ENCODE measurements at regions not wholly inside any gene's neighbourhood (a gene's known extent, or its start where the extent isn't known, plus 50 kb on each side); places are given as distances from the start of the nearest gene placed in this dataset.
"Not testable (repeated sequence)": the region's sequence is repeated elsewhere in the genome, so short reads cannot be mapped to it uniquely, and the experiment has no call there.

- Histone ChIP-seq H3K4me3 (ENCODE audit: low read depth in 1 of 3, low read length in 3 of 3) (peak overlapping the region; percentile 51 to 68 (median 59)), H3K9ac (ENCODE audit: low read depth in 1 of 2, low read length in 2 of 2) (peak overlapping the region in 1 of 2 donors; percentile 58), H3K27ac (ENCODE audit: low read depth in 1 of 2, low read length in 2 of 2) (peak overlapping the region; percentile 25 to 75)
- not testable (repeated sequence) for H3K27me3 ChIP-seq (ENCODE audit: control insufficient read depth in 4 of 4, insufficient read depth in 4 of 4, low read length in 3 of 4); H3K4me1 ChIP-seq (ENCODE audit: control insufficient read depth in 4 of 4, insufficient read depth in 4 of 4, low read length in 3 of 4); DNase-seq (ENCODE audit: low spot score); H3K36me3 ChIP-seq (ENCODE audit: control insufficient read depth in 4 of 4, insufficient read depth in 3 of 4, low read depth in 1 of 4, low read length in 3 of 4); H3K9me3 ChIP-seq (ENCODE audit: control insufficient read depth in 4 of 4, low read length in 3 of 4)
- 10% methylated on average over 9 of the region's 9 CpGs for whole genome bisulfite sequencing
Observed at GRCh38 chr2:131682945-131683330, 155.2 kb downstream of the CCDC74A start.

GRCh38 chr2:131684631-131685316, 157.1 kb downstream of the CCDC74A start:
- H3K9ac ChIP-seq (ENCODE audit: low read depth in 1 of 2, low read length in 2 of 2); H3K9me3 ChIP-seq (ENCODE audit: control insufficient read depth in 4 of 4, low read length in 3 of 4): not testable (repeated sequence)

GRCh38 chr2:131686164-131686893, 158.6 kb downstream of the CCDC74A start:
- not testable (repeated sequence) for H3K4me1 ChIP-seq (ENCODE audit: control insufficient read depth in 4 of 4, insufficient read depth in 4 of 4, low read length in 3 of 4); H3K27me3 ChIP-seq (ENCODE audit: control insufficient read depth in 4 of 4, insufficient read depth in 4 of 4, low read length in 3 of 4); H3K9me3 ChIP-seq (ENCODE audit: control insufficient read depth in 4 of 4, low read length in 3 of 4); H3K9ac ChIP-seq (ENCODE audit: low read depth in 1 of 2, low read length in 2 of 2); H3K27ac ChIP-seq (ENCODE audit: low read depth in 1 of 2, low read length in 2 of 2); H3K4me3 ChIP-seq (ENCODE audit: low read depth in 1 of 3, low read length in 3 of 3); H3K36me3 ChIP-seq (ENCODE audit: control insufficient read depth in 4 of 4, insufficient read depth in 3 of 4, low read depth in 1 of 4, low read length in 3 of 4); DNase-seq (ENCODE audit: low spot score)
- peak in 1 of 2 donors; percentile 19 for TF ChIP-seq HNF4A (conservative IDR thresholded peaks at IDR 0.05)
- WGBS, result 55% methylated on average over 6 of the region's 6 CpGs

More at GRCh38 chr2:131684631-131685316, 157.1 kb downstream of the CCDC74A start:
- not testable (repeated sequence) for H3K27ac ChIP-seq (ENCODE audit: low read depth in 1 of 2, low read length in 2 of 2); H3K27me3 ChIP-seq (ENCODE audit: control insufficient read depth in 4 of 4, insufficient read depth in 4 of 4, low read length in 3 of 4); DNase-seq (ENCODE audit: low spot score); H3K4me3 ChIP-seq (ENCODE audit: low read depth in 1 of 3, low read length in 3 of 3); H3K4me1 ChIP-seq (ENCODE audit: control insufficient read depth in 4 of 4, insufficient read depth in 4 of 4, low read length in 3 of 4); H3K36me3 ChIP-seq (ENCODE audit: control insufficient read depth in 4 of 4, insufficient read depth in 3 of 4, low read depth in 1 of 4, low read length in 3 of 4)
- WGBS, result 77% methylated on average over 4 of the region's 4 CpGs

- H3K9ac ChIP-seq (ENCODE audit: low read depth in 1 of 2, low read length in 2 of 2); H3K4me1 ChIP-seq (ENCODE audit: control insufficient read depth in 4 of 4, insufficient read depth in 4 of 4, low read length in 3 of 4); H3K27ac ChIP-seq (ENCODE audit: low read depth in 1 of 2, low read length in 2 of 2); H3K4me3 ChIP-seq (ENCODE audit: low read depth in 1 of 3, low read length in 3 of 3); H3K9me3 ChIP-seq (ENCODE audit: control insufficient read depth in 4 of 4, low read length in 3 of 4); H3K36me3 ChIP-seq (ENCODE audit: control insufficient read depth in 4 of 4, insufficient read depth in 3 of 4, low read depth in 1 of 4, low read length in 3 of 4); H3K27me3 ChIP-seq (ENCODE audit: control insufficient read depth in 4 of 4, insufficient read depth in 4 of 4, low read length in 3 of 4); DNase-seq (ENCODE audit: low spot score): not testable (repeated sequence)
Observed at GRCh38 chr2:131686894-131687238, 159.2 kb downstream of the CCDC74A start.

GRCh38 chr2:131689066-131689465, 161.4 kb downstream of the CCDC74A start:
- WGBS, result 98% methylated on average over 2 of the region's 2 CpGs
- not testable (repeated sequence) for H3K4me1 ChIP-seq (ENCODE audit: control insufficient read depth in 4 of 4, insufficient read depth in 4 of 4, low read length in 3 of 4); H3K4me3 ChIP-seq (ENCODE audit: low read depth in 1 of 3, low read length in 3 of 3); H3K9ac ChIP-seq (ENCODE audit: low read depth in 1 of 2, low read length in 2 of 2); H3K27me3 ChIP-seq (ENCODE audit: control insufficient read depth in 4 of 4, insufficient read depth in 4 of 4, low read length in 3 of 4); H3K9me3 ChIP-seq (ENCODE audit: control insufficient read depth in 4 of 4, low read length in 3 of 4); DNase-seq (ENCODE audit: low spot score); H3K36me3 ChIP-seq (ENCODE audit: control insufficient read depth in 4 of 4, insufficient read depth in 3 of 4, low read depth in 1 of 4, low read length in 3 of 4); H3K27ac ChIP-seq (ENCODE audit: low read depth in 1 of 2, low read length in 2 of 2)

GRCh38 chr2:131711268-131711667, 183.6 kb downstream of the CCDC74A start:
- not testable (repeated sequence) for H3K27ac ChIP-seq (ENCODE audit: low read depth in 1 of 2, low read length in 2 of 2); H3K27me3 ChIP-seq (ENCODE audit: control insufficient read depth in 4 of 4, insufficient read depth in 4 of 4, low read length in 3 of 4); H3K36me3 ChIP-seq (ENCODE audit: control insufficient read depth in 4 of 4, insufficient read depth in 3 of 4, low read depth in 1 of 4, low read length in 3 of 4); H3K4me3 ChIP-seq (ENCODE audit: low read depth in 1 of 3, low read length in 3 of 3); H3K9ac ChIP-seq (ENCODE audit: low read depth in 1 of 2, low read length in 2 of 2); H3K9me3 ChIP-seq (ENCODE audit: control insufficient read depth in 4 of 4, low read length in 3 of 4); H3K4me1 ChIP-seq (ENCODE audit: control insufficient read depth in 4 of 4, insufficient read depth in 4 of 4, low read length in 3 of 4); DNase-seq (ENCODE audit: low spot score)
- 86% methylated on average over 2 of the region's 2 CpGs for WGBS

- not testable (repeated sequence) for H3K9ac ChIP-seq (ENCODE audit: low read depth in 1 of 2, low read length in 2 of 2); H3K36me3 ChIP-seq (ENCODE audit: control insufficient read depth in 4 of 4, insufficient read depth in 3 of 4, low read depth in 1 of 4, low read length in 3 of 4); H3K4me1 ChIP-seq (ENCODE audit: control insufficient read depth in 4 of 4, insufficient read depth in 4 of 4, low read length in 3 of 4); H3K9me3 ChIP-seq (ENCODE audit: control insufficient read depth in 4 of 4, low read length in 3 of 4); H3K27me3 ChIP-seq (ENCODE audit: control insufficient read depth in 4 of 4, insufficient read depth in 4 of 4, low read length in 3 of 4); DNase-seq (ENCODE audit: low spot score); H3K4me3 ChIP-seq (ENCODE audit: low read depth in 1 of 3, low read length in 3 of 3); H3K27ac ChIP-seq (ENCODE audit: low read depth in 1 of 2, low read length in 2 of 2)
Observed at GRCh38 chr2:131717907-131718306, 190.2 kb downstream of the CCDC74A start.

- H3K4me1 ChIP-seq (ENCODE audit: control insufficient read depth in 4 of 4, insufficient read depth in 4 of 4, low read length in 3 of 4); DNase-seq (ENCODE audit: low spot score); H3K9me3 ChIP-seq (ENCODE audit: control insufficient read depth in 4 of 4, low read length in 3 of 4); H3K4me3 ChIP-seq (ENCODE audit: low read depth in 1 of 3, low read length in 3 of 3); H3K36me3 ChIP-seq (ENCODE audit: control insufficient read depth in 4 of 4, insufficient read depth in 3 of 4, low read depth in 1 of 4, low read length in 3 of 4); H3K27ac ChIP-seq (ENCODE audit: low read depth in 1 of 2, low read length in 2 of 2); H3K27me3 ChIP-seq (ENCODE audit: control insufficient read depth in 4 of 4, insufficient read depth in 4 of 4, low read length in 3 of 4); H3K9ac ChIP-seq (ENCODE audit: low read depth in 1 of 2, low read length in 2 of 2): not testable (repeated sequence)
- 58% methylated on average over 6 of the region's 6 CpGs for WGBS
Observed at GRCh38 chr2:131721163-131721562, 193.5 kb downstream of the CCDC74A start.

Measured in liver (tissue), 7 donors.